GM12875 (cell line): ENCODE measurements at regions not wholly inside any gene's neighbourhood (a gene's known extent, or its start where the extent isn't known, plus 50 kb on each side); places are given as distances from the start of the nearest gene placed in this dataset.

Source experiments
- H3K4me3 ChIP-seq: one replicate; pipeline ENCODE4 v1.5.1; 2011; ENCODE audit warnings: low read depth, low read length, control low read depth
- CTCF ChIP-seq: IDR thresholded peaks from 2 replicates; pipeline ENCODE4 v1.5.1; 2011; ENCODE audit warnings: low read depth, mild to moderate bottlenecking, control low read depth, inconsistent platforms, low read length, moderate library complexity, borderline replicate concordance; ENCODE audit not compliant: insufficient read depth

GRCh38 chr9:81103597-81104471 lies 585.5 kb downstream of the TLE1 start:
- TF ChIP-seq CTCF = no peak
- no peak overlapping the region for H3K4me3 ChIP-seq

GRCh38 chr9:81097131-81097847 lies 592.1 kb downstream of the TLE1 start:
- no peak for TF ChIP-seq CTCF

GRCh38 chr9:81096625-81097024 lies 592.7 kb downstream of the TLE1 start:
- no peak for TF ChIP-seq CTCF
- H3K4me3 ChIP-seq = no peak overlapping the region

More at GRCh38 chr9:81097131-81097847, 592.1 kb downstream of the TLE1 start:
- no peak overlapping the region for H3K4me3 ChIP-seq

GRCh38 chr9:81092057-81092456 lies 597.3 kb downstream of the TLE1 start:
- no peak overlapping the region for H3K4me3 ChIP-seq

GRCh38 chr9:81088341-81088740 lies 601.0 kb downstream of the TLE1 start:
- no peak for TF ChIP-seq CTCF

More at GRCh38 chr9:81092057-81092456, 597.3 kb downstream of the TLE1 start:
- no peak for TF ChIP-seq CTCF

GRCh38 chr9:81086416-81086815 lies 602.9 kb downstream of the TLE1 start:
- H3K4me3 ChIP-seq = no peak overlapping the region
- TF ChIP-seq CTCF = no peak

More at GRCh38 chr9:81088341-81088740, 601.0 kb downstream of the TLE1 start:
- no peak overlapping the region for H3K4me3 ChIP-seq
